Gastroesophageal sphincter (tissue), 3 donors: ENCODE measurements at regions not wholly inside any gene's neighbourhood (a gene's known extent, or its start where the extent isn't known, plus 50 kb on each side); places are given as distances from the start of the nearest gene placed in this dataset.

Experiments used
- CTCF ChIP-seq, 4 experiments: fragments of 200-600 bp in 2 of 4; fragments of 450-650 bp in 2 of 4; sonication (generic) in 1 of 4; IDR thresholded peaks; one replicate each; pipeline ENCODE4 v1.5.1; 2017 to 2019; ENCODE audit warnings: antibody characterized with exemption in 4 of 4, mild to moderate bottlenecking in 2 of 4, moderate library complexity in 2 of 4
- POLR2A ChIP-seq, 2 donors: fragments of 450-650 bp; IDR thresholded peaks; one replicate each; pipeline ENCODE4 v1.6.1; 2017; ENCODE audit warnings: antibody characterized with exemption in 2 of 2, mild to moderate bottlenecking in 2 of 2, moderate library complexity in 1 of 2

- TF ChIP-seq CTCF (IDR thresholded peaks at IDR 0.05): no peak
- no peak for TF ChIP-seq POLR2A (IDR thresholded peaks at IDR 0.05)
These were observed 64.5 kb upstream of the VASH1 start for GRCh38 chr14:76696791-76697190.
